Heart right ventricle (tissue), 16 donors: ENCODE measurements at regions not wholly inside any gene's neighbourhood (a gene's known extent, or its start where the extent isn't known, plus 50 kb on each side); places are given as distances from the start of the nearest gene placed in this dataset.

Experiments
- ATAC-seq, 8 donors: fragments of 200-7000 bp; cut with Tn5 transposase; one replicate each; pipeline ENCODE4 v1.9.1; 2020; ENCODE audit warnings: mild to moderate bottlenecking in 8 of 8, moderate library complexity in 8 of 8, moderate number of reproducible peaks in 1 of 8
- DNase-seq, 2 donors: peaks; one replicate each; pipeline ENCODE4 v3.0.0-alpha.2; 2020
- H3K27ac ChIP-seq, 10 donors: fragments of 200-600 bp; sonication (generic) in 2 of 10; one replicate each; pipeline versions ENCODE4 v1.5.0 to v1.8.0; 2020 to 2022; ENCODE audit warnings: mild to moderate bottlenecking in 3 of 10
- H3K27me3 ChIP-seq, 7 donors: fragments of 200-600 bp; one replicate each; pipeline ENCODE4 v1.8.0; 2021 to 2022; ENCODE audit warnings: mild to moderate bottlenecking in 2 of 7
- H3K36me3 ChIP-seq, 9 donors: fragments of 200-600 bp; sonication (generic) in 1 of 9; one replicate each; pipeline versions ENCODE4 v1.5.0 to v1.8.0; 2020 to 2022; ENCODE audit warnings: mild to moderate bottlenecking in 2 of 9
- H3K4me1 ChIP-seq, 9 donors: fragments of 200-600 bp; sonication (generic) in 1 of 9; one replicate each; pipeline versions ENCODE4 v1.5.0 to v1.8.0; 2020 to 2022; ENCODE audit warnings: mild to moderate bottlenecking in 4 of 9
- H3K4me3 ChIP-seq, 10 donors: fragments of 200-600 bp; sonication (generic) in 2 of 10; one replicate each; pipeline versions ENCODE4 v1.5.0 to v1.8.0; 2020 to 2022; ENCODE audit warnings: mild to moderate bottlenecking in 7 of 10, moderate library complexity in 2 of 10
- H3K9me3 ChIP-seq, 11 donors: fragments of 200-600 bp in 10 of 11; sonication (generic) in 2 of 11; one replicate each; pipeline versions ENCODE4 v1.5.0 to v1.8.0; 2013 to 2022; ENCODE audit warnings: mild to moderate bottlenecking in 2 of 11, control low read depth in 1 of 11, moderate library complexity in 1 of 11
- WGBS, 2 donors: extraction: QIAGEN DNeasy Blood & Tissue Kit; methylation state at CpG; one replicate each; pipeline ENCODE4 v1.1.7; 2013; ENCODE audit warnings: inconsistent platforms in 1 of 2; 5-methylcytosine and 5-hydroxymethylcytosine counted together
- intact Hi-C, 10 donors: fragments of 100-400 bp; cut with DNase I; formaldehyde crosslinking; loops; one replicate each; pipeline versions ENCODE4 v1.11.1 to v1.14.2; 2022
- TF ChIP-seq, protein P1 (sequence below), 9 donors: fragments of 200-600 bp; sonication (generic) in 2 of 9; IDR thresholded peaks; one replicate each; pipeline versions ENCODE4 v1.5.0 to v1.8.0; 2021 to 2022; ENCODE audit warnings: antibody characterized with exemption in 9 of 9, mild to moderate bottlenecking in 5 of 9, moderate library complexity in 1 of 9
- donor health status: Arrhythmogenic right ventricular cardiomyopathy.
- donor health status: ischemic (EF 13 %, LVEDD 7.1; RV severe dilation, severe dysfunction).
- donor health status: healthy with polysubstance abuse.
- donor health status: DM: no; HTN: yes; CAD: no.
- donor health status: DM: no; HTN: no; CAD: no.
- donor health status: ischemic (EF 25% LVEDD 6.9; RV normal size, moderate dysfunction).
- donor health status: ischemic (EF 25% LVEDD 5.7; RV mildly dilated, moderate dysfunction).
- donor health status: healthy.
- donor health status: DM: yes; HTN: yes; CAD: no.
- donor health status: Ischemic cardiomyopathy.
- donor health status: ischemic (EF 35%, LVEDD 5.7; RV mildly dilated, moderate dysfunction).
- donor health status: nonischemic (EF 11% LVEDD 7.7; RV severe dilation, severe dysfunction).
- donor health status: DM: yes; HTN: yes; CAD: no.
- donor health status: PGD.
- donor health status: ischemic (EF 29% LVEDD 5.4; RV normal size, mild dysfunction).
- donor health status: nonischemic (EF 23%, LVEDD 6.1; RV moderate dilation, normal function).

DNA sequence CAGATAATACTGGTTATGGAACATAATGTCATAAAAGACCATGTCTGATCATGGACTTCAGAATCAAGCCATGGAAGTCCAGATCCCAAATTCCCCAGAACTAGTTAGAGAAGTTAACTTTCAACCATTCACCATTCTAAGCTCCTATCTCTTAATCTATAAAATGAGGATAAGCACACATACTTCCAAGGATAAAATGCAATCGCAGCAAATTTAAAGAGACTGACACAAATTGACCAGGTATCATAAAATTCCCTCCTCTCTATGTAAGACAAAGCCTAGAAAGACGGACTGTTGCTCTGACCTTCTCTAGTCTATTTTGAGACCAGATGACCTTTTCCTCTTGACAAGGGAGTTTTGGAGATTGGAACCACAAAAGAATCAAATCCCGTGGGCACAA lies 426.7 kb downstream of the PLPP3 start:
- no peak for ATAC-seq
- Histone ChIP-seq H3K9me3 (no peaks in the 10 kb centered on the region), H3K36me3 (no peaks in the 10 kb centered on the region), H3K27ac (no peak overlapping the region), H3K27me3 (no peaks in the 10 kb centered on the region), H3K4me1 (peaks cover 0 to 35% (median 5%) of the 10 kb centered on the region in 9 donors), H3K4me3 (no peak overlapping the region)
- WGBS, 2 donors: 62 to 64% methylated on average over 3 of the region's 3 CpGs
- intact Hi-C loops: no loop called here
- TF ChIP-seq, protein P1, sequence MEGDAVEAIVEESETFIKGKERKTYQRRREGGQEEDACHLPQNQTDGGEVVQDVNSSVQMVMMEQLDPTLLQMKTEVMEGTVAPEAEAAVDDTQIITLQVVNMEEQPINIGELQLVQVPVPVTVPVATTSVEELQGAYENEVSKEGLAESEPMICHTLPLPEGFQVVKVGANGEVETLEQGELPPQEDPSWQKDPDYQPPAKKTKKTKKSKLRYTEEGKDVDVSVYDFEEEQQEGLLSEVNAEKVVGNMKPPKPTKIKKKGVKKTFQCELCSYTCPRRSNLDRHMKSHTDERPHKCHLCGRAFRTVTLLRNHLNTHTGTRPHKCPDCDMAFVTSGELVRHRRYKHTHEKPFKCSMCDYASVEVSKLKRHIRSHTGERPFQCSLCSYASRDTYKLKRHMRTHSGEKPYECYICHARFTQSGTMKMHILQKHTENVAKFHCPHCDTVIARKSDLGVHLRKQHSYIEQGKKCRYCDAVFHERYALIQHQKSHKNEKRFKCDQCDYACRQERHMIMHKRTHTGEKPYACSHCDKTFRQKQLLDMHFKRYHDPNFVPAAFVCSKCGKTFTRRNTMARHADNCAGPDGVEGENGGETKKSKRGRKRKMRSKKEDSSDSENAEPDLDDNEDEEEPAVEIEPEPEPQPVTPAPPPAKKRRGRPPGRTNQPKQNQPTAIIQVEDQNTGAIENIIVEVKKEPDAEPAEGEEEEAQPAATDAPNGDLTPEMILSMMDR (IDR thresholded peaks at IDR 0.05): no peak
- no peak for DNase-seq

DNA sequence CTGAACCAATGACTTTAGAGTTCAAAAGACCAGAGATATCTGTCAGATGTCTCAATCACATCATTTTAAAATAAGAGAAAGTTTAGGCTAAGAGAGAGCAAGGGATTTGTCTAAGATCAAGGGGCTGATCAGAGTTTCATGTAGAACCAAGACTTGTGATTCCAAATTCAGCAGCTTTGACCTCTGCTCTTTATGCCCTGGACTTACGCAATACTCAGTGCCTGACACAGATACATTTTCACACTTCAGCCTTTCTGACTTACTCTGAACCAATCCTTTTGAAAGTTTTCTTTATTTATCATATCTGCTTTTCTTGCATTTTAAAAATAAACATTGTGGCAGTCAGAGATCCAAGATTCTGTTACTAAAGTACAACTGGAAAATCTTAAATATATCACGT lies 428.0 kb downstream of the PLPP3 start:
- no peak for DNase-seq
- Histone ChIP-seq H3K36me3 (no peaks in the 10 kb centered on the region), H3K27me3 (no peaks in the 10 kb centered on the region), H3K9me3 (no peaks in the 10 kb centered on the region), H3K4me3 (no peak overlapping the region), H3K4me1 (peaks cover 0 to 44% (median 7%) of the 10 kb centered on the region in 9 donors), H3K27ac (no peak overlapping the region)
- intact Hi-C loops: no loop called here
- ATAC-seq: no peak
- TF ChIP-seq, protein P1 (IDR thresholded peaks at IDR 0.05): no peak
- 87 to 96% methylated on average over 2 of the region's 2 CpGs for WGBS, 2 donors

DNA sequence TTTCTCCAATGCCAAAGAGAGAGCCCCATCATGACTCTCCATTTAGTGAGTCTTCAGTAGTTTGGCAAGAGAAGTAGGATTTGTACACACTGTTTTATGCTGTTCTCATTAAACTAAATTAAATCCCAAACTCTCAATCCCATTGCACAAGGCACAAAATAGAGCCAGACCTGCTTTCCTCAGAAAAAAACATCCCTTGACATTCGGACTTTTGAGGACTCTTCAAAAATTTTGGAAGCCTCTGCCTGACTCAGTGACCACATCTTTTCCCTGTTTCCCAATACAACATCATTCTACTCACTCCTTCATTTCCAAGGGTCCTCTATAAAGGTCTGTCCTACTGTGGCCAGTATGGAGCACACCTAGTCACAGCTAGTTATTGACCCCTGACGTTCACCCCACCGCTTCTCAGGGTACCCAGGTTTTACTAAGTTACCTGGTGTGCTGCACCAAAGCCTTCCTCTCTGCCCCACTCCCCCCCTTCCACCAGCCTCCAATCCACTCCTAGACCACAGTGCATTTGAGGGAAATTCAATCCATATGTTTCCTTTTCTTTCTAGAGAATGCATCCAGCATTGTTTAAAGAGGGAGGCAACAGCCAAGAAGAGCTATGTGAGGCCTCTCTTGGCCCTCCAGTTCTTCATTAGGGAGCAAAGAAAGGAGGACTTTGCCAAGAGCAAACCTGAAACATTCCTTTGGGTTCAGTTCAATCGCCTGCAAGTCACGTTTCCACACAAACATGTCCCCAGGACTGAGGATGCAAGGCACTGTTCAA lies 428.7 kb downstream of the PLPP3 start:
- Histone ChIP-seq H3K36me3 (no peaks in the 10 kb centered on the region), H3K27ac (no peak overlapping the region), H3K9me3 (no peaks in the 10 kb centered on the region), H3K4me3 (no peak overlapping the region), H3K4me1 (peaks cover 0 to 50% (median 7%) of the 10 kb centered on the region in 9 donors), H3K27me3 (no peaks in the 10 kb centered on the region)
- TF ChIP-seq, protein P1 (IDR thresholded peaks at IDR 0.05): no peak
- intact Hi-C loops: no loop called here
- ATAC-seq (peak in 3 of 8 donors; percentile 14 to 45 (median 42)), DNase-seq (no peak)
- WGBS, 2 donors: 83 to 86% methylated on average over 5 of the region's 5 CpGs

DNA sequence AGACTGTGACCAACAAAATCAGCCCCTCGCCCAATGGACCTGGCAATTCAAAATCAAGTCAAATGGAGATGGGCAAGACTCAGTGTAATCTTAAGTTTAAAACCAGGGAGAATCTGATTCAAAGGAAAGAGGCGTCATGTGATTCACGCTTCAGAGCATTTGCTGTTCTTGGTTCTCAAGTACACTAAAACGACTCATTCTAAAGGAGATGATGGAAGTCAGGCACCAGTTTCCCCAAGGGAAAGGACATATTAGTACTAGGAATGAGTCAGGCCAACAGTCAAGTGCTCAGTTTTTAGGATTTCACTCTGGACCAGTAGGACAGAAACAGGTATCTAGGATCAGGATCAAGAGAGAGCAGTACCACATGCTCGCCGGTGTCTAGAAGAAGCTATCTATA lies 429.6 kb downstream of the PLPP3 start:
- intact Hi-C loops: loop anchor here in 1 of 10 donors (5.0 kb wide), 1 partner anchor 38 kb away; no protein-coding TSS in a partner anchor
- H3K4me3 ChIP-seq: no peak overlapping the region
- 86 to 92% methylated on average over 6 of the region's 6 CpGs for WGBS, 2 donors
- peak overlapping the region in 2 of 10 donors; percentile 13 to 42 for H3K27ac ChIP-seq
- DNase-seq (no peak), ATAC-seq (no peak)
- TF ChIP-seq, protein P1 (IDR thresholded peaks at IDR 0.05): no peak
- no peaks in the 10 kb centered on the region for H3K36me3 ChIP-seq
- peaks cover 0 to 50% (median 7%) of the 10 kb centered on the region in 9 donors for H3K4me1 ChIP-seq
- no peaks in the 10 kb centered on the region for H3K9me3 ChIP-seq
- H3K27me3 ChIP-seq: no peaks in the 10 kb centered on the region
